GM19328 (cell line): ENCODE measurements at regions not wholly inside any gene's neighbourhood (a gene's known extent, or its start where the extent isn't known, plus 50 kb on each side); places are given as distances from the start of the nearest gene placed in this dataset.
"Not testable (repeated sequence)": the region's sequence is repeated elsewhere in the genome, so short reads cannot be mapped to it uniquely, and the experiment has no call there.

ENCODE experiments used
- ATAC-seq: cut with Tn5 transposase; IDR thresholded peaks from one replicate; pipeline ENCODE4 v1.9.1; 2021; ENCODE audit warnings: mild to moderate bottlenecking, moderate library complexity; ENCODE audit not compliant: unreplicated experiment

- no peak for ATAC-seq
Measured at GRCh38 chr4:112708772-112709171, 71.8 kb downstream of the LARP7 start.

DNA sequence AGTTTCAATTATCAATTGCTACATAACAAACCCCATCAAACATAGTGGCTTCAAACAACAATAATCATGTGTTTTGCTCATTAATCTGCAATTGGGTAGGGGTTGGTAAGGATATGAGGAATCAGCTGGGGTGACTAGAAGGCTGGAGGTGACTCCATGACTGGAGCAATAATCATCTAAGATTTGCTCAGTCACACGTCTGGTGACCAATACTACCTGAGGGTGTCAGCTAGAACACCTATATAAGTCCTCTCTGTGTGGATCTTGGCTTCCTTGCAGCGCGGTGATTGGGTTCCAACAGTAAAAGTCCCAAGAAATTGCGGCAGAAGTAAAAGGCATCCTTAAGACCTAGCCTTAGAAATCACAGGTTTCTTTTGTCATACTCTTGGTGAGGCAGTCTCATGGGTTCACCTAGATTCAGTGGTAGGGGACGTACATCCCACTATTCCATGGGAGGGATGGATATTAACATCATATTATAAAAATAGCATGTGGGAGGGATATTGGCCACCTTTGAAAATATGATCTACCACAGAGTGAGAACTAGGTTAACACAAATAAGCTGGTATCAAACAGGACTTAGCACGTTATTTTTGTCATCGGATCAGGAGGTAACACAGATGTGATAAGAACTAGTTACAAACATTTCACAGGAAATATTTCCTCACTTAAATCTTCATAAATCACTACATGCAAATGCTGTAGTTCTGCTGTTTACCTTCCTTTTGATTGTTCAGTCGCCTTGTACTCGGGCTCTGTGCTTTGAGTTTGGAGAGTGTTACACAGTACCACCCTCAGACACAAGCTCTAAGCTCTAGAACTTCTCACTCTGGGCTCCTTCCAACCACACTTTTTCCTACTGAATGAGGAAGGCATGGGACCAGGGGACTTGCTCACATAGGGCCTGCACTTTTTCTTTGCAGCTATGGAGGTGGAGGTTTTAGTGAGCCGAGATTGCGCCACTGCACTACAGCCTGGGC lies 78.3 kb downstream of the LARP7 start:
- no peak for ATAC-seq

GRCh38 chr4:112717856-112718255 lies 80.9 kb downstream of the LARP7 start:
- ATAC-seq: no peak

DNA sequence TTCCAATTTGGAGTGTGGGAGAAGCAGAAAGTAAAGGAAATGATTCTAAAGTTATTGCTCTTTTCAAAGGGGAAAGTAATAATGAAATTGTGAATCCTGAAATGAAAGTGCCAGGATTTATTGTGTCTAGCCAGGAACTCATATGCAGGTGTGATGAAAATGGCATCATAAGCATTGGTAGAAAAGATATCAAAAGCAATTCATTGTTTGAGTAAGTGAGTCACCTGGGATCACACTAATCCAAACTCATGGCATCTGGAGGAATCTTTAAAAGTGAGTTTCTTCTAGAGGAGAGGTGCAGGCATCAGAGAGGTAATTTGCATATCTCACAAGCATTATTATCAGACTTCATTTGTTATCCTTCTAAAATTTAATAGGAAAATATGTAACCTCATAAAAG lies 84.7 kb downstream of the LARP7 start:
- ATAC-seq: no peak

DNA sequence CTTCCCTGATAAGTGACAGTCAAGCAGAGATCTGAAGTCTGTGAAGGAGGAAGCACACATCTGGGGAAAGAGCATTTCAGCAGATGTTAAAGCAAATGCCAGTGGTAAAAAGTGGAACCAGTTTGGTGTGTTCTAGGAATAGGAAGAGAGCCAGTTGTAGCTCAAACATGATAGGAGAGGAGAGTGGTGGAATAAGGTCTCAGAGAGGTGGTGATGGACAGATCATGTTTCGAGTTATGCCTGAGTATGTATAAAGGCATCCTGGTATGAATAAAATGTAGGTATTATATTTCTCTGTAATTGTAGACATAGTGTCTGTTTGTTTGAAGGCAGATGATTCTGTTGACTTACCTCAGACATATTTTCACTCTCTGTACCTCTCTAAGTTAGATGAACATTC lies 89.1 kb downstream of the LARP7 start:
- ATAC-seq: no peak

DNA sequence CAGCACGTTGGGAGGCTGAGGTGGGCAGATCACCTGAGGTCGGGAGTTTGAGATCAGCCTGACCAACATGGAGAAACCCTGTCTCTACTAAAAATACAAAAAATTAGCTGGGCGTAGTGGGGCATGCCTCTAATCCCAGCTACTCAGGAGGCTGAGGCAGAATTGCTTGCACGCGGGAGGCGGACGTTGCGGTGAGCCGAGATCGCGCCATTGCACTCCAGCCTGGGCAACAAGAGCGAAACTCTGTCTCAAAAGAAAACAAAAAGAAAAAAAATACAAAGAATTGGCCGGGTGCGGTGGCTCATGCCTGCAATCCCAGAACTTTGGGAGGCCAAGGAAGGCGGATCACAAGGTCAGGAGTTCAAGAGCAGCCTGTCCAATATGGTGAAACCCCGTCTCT lies 90.8 kb downstream of the LARP7 start:
- ATAC-seq: not testable (repeated sequence)

GRCh38 chr4:112731715-112732114 lies 94.8 kb downstream of the LARP7 start:
- no peak for ATAC-seq

- no peak for ATAC-seq
Measured at GRCh38 chr4:112732142-112732541, 95.2 kb downstream of the LARP7 start.

GRCh38 chr4:112735474-112735951 lies 98.6 kb downstream of the LARP7 start:
- ATAC-seq: peak; percentile 73

DNA sequence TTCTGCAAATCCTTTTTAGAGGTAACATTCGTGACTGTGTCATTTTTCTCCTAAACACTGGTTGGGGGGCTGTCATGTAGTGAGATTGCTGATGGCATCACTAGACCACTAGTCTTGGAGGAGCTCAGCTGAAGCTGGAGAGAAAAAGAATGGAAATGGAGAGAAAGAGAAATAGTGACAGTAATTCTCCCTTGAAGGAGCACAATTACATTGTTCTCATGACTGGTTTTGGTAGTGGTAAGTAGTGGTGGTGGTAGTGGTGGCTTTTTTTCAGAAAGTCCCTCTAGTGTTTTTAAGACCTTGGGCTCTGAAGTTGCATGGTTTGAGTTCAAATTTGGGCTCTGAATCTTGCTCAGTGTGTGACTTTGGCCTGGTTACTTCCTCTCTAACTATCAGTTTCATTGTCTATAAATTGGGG lies 99.8 kb downstream of the LARP7 start:
- no peak for ATAC-seq

- ATAC-seq: no peak
Measured at GRCh38 chr4:112739442-112739841, 102.5 kb downstream of the LARP7 start.

GRCh38 chr4:112747036-112747435 lies 110.1 kb downstream of the LARP7 start:
- no peak for ATAC-seq

GRCh38 chr4:112748352-112748878 lies 111.5 kb downstream of the LARP7 start:
- ATAC-seq: no peak

GRCh38 chr4:112750749-112751148 lies 113.8 kb downstream of the LARP7 start:
- ATAC-seq: not testable (repeated sequence)

DNA sequence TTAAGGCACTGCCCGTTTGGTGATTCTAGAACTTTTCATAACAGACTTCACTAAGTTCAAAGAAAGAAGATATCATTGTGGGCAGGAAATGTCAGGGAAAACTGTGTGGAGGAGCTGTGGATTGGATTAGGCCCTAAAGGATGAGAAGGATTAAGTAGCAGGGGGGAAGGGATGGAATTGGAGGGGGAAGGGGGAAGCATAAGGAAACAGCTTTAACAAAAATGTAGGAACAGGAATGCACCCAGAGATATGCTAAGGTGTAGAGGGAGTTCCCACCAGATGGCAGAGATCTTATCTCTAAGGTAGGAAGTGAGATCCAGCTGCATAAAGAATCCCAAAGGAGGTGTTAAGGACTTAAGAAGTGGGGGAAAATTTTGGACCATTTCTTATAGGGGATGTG lies 114.5 kb downstream of the LARP7 start:
- ATAC-seq: no peak

DNA sequence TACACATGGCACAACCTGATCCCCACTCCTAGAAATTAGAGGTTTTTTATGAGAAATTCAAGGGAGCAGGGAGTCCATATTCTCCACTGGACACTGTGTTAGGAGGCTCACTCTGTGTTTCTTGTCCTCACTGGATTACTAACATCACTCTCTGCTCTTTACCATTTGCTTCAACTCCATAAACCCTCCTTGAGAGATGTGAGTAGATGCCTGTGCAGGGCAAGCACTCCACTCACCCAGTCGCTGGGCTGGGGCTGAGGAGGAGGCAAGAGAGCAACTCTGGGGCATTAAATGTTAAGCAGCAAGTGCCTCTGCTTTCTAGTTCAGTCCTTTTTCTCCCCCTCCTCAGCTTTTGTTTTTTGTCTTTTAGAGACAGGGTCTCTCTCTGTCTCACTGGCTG lies 115.1 kb downstream of the LARP7 start:
- ATAC-seq: no peak

GRCh38 chr4:112752510-112752909 lies 115.6 kb downstream of the LARP7 start:
- ATAC-seq: no peak

GRCh38 chr4:112753333-112753732 lies 116.4 kb downstream of the LARP7 start:
- no peak for ATAC-seq

DNA sequence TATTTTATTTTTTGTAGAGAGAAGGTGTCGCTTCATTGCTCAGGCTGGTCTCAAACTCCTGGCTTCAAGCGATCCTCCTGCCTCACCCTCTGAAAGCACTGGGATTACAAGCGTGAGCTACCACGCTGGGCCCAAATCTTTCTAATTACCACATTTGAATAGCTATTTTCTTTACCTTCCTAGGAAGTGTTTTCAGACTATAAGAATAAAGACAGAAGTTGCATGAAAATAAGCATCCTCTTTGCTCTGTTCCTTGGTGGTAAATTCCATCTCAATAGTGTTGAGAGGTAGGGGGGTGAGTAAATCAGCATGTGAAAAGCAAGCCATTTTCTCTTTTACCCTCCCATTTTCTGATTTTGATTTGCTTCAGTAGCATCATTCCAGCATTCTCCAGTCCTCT lies 122.4 kb downstream of the LARP7 start:
- no peak for ATAC-seq

- peak; percentile 58 for ATAC-seq
Measured at GRCh38 chr4:112765317-112765974, 128.5 kb downstream of the LARP7 start.

GRCh38 chr4:112766422-112766821 lies 129.5 kb downstream of the LARP7 start:
- no peak for ATAC-seq

- no peak for ATAC-seq
Measured at GRCh38 chr4:112767386-112767785, 130.4 kb downstream of the LARP7 start.
